K562 (cell line): ENCODE measurements at regions not wholly inside any gene's neighbourhood (a gene's known extent, or its start where the extent isn't known, plus 50 kb on each side); places are given as distances from the start of the nearest gene placed in this dataset.

Experiments
- ETV5 ChIP-seq: sonication (generic); formaldehyde crosslinking; IDR thresholded peaks from 2 replicates; pipeline ENCODE4 v1.4.0; 2020; ENCODE audit warnings: low read depth, mild to moderate bottlenecking, missing genetic modification reagents
- FOXK2 ChIP-seq, 2 experiments: fragments of 450-650 bp; IDR thresholded peaks in 1 of 2; conservative IDR thresholded peaks in 1 of 2; 2 replicates each; pipeline ENCODE4 v1.6.1; 2016; ENCODE audit warnings: low read depth in 2 of 2, mild to moderate bottlenecking in 1 of 2
- GTF2E2 ChIP-seq: fragments of 200-800 bp; sonication (Bioruptor generic); IDR thresholded peaks from 2 replicates; pipeline ENCODE4 v1.6.1; 2016; ENCODE audit warnings: missing genetic modification characterization, missing compliant biosample characterization
- IRF2 ChIP-seq: sonication (generic); formaldehyde crosslinking; IDR thresholded peaks from 2 replicates; pipeline ENCODE4 v1.8.1; 2022; ENCODE audit warnings: mild to moderate bottlenecking, missing genetic modification reagents
- KAT2B ChIP-seq: IDR thresholded peaks from one replicate; pipeline ENCODE4 v1.6.1; 2012; ENCODE audit warnings: low read depth, mild to moderate bottlenecking, control low read depth, inconsistent platforms, low read length, moderate library complexity
- MAFF ChIP-seq: IDR thresholded peaks from 2 replicates; pipeline ENCODE4 v1.6.1; 2012; ENCODE audit warnings: low read length, improper control_type of control experiment
- MEIS2 ChIP-seq: fragments of 450-650 bp; IDR thresholded peaks from 2 replicates; pipeline ENCODE4 v1.6.1; 2014; ENCODE audit warnings: mild to moderate bottlenecking; ENCODE audit not compliant: partially characterized antibody
- RAD51 ChIP-seq: fragments of 450-650 bp; IDR thresholded peaks from 2 replicates; pipeline ENCODE4 v1.7.1; 2016; ENCODE audit warnings: low read depth, mild to moderate bottlenecking, borderline replicate concordance
- TEAD4 ChIP-seq, 2 experiments: sonication (generic) in 1 of 2; formaldehyde crosslinking in 1 of 2; IDR thresholded peaks; 2 replicates each; pipeline versions ENCODE4 v1.6.1 to v1.8.0; 2012 to 2022; ENCODE audit warnings: borderline replicate concordance in 1 of 2, inconsistent platforms in 1 of 2, low read length in 1 of 2, mild to moderate bottlenecking in 1 of 2, missing genetic modification reagents in 1 of 2
- ZKSCAN3 ChIP-seq: fragments of 250-450 bp; sonication (Bioruptor Pico); IDR thresholded peaks from 2 replicates; pipeline ENCODE4 v1.4.0; 2020
- ZNF780A ChIP-seq: fragments of 250-450 bp; sonication (Bioruptor Pico); IDR thresholded peaks from 2 replicates; pipeline ENCODE4 v1.5.0; 2021; ENCODE audit warnings: mild to moderate bottlenecking
- TF ChIP-seq, protein P1 (sequence below), 2 experiments: fragments of 450-650 bp; IDR thresholded peaks; 2 replicates each; pipeline ENCODE4 v1.6.1; 2018; ENCODE audit warnings: mild to moderate bottlenecking in 2 of 2, low read depth in 1 of 2; ENCODE audit not compliant: partially characterized antibody in 2 of 2

DNA sequence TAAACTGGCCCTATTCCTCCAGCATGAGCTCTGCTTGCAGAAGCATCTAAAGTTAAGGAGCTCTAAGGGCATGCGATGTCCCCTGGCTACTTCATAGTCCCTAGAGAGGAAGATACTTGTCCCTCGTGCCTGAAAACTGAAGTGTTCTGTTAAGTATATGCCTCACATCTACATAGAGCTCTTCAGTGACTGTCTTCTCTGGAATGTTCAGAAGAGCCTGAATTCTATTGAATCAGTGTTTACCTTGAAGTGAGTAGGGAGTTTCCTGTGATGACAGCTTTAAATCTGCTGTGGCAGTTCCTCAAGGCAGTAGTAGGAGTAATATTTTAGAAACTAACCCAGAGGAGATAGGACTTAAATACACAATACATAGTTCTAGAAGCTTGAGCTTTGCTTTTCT, 111.2 kb downstream of the ZNF518B start (continued):
- TF ChIP-seq, protein P1, sequence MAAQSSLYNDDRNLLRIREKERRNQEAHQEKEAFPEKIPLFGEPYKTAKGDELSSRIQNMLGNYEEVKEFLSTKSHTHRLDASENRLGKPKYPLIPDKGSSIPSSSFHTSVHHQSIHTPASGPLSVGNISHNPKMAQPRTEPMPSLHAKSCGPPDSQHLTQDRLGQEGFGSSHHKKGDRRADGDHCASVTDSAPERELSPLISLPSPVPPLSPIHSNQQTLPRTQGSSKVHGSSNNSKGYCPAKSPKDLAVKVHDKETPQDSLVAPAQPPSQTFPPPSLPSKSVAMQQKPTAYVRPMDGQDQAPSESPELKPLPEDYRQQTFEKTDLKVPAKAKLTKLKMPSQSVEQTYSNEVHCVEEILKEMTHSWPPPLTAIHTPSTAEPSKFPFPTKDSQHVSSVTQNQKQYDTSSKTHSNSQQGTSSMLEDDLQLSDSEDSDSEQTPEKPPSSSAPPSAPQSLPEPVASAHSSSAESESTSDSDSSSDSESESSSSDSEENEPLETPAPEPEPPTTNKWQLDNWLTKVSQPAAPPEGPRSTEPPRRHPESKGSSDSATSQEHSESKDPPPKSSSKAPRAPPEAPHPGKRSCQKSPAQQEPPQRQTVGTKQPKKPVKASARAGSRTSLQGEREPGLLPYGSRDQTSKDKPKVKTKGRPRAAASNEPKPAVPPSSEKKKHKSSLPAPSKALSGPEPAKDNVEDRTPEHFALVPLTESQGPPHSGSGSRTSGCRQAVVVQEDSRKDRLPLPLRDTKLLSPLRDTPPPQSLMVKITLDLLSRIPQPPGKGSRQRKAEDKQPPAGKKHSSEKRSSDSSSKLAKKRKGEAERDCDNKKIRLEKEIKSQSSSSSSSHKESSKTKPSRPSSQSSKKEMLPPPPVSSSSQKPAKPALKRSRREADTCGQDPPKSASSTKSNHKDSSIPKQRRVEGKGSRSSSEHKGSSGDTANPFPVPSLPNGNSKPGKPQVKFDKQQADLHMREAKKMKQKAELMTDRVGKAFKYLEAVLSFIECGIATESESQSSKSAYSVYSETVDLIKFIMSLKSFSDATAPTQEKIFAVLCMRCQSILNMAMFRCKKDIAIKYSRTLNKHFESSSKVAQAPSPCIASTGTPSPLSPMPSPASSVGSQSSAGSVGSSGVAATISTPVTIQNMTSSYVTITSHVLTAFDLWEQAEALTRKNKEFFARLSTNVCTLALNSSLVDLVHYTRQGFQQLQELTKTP (IDR thresholded peaks at IDR 0.05; ENCODE audit: low read depth in 1 of 2, partially characterized antibody in 2 of 2): no peak
- TF ChIP-seq MAFF (no peak), FOXK2 (conservative IDR thresholded peaks at IDR 0.05 in 1 of 2, IDR thresholded peaks at IDR 0.05 in 1 of 2; ENCODE audit: low read depth in 2 of 2) (0 out of 4 replicates have a peak, but pooled peaks of 1 of the 2 experiments have one; percentile 35), ZKSCAN3 (CRISPR knock-in tag) (no peak), ETV5 (CRISPR knock-in tag) (peak; percentile 68; the same call in 1 of the 2 replicates), MEIS2 (peak; percentile 93), KAT2B (no peak), RAD51 (no peak), GTF2E2 (no peak), TEAD4 (IDR thresholded peaks at IDR 0.05; ENCODE audit: low read length) (peak; percentile 40; the same call in 1 of the 2 replicates), TEAD4 (CRISPR knock-in tag; IDR thresholded peaks at IDR 0.05; ENCODE audit: borderline replicate concordance) (no peak), ZNF780A (CRISPR knock-in tag) (no peak), IRF2 (CRISPR knock-in tag) (no peak)
